GM21367 (cell line): ENCODE measurements at regions not wholly inside any gene's neighbourhood (a gene's known extent, or its start where the extent isn't known, plus 50 kb on each side); places are given as distances from the start of the nearest gene placed in this dataset.

ENCODE experiments used
- ATAC-seq: cut with Tn5 transposase; IDR thresholded peaks from one replicate; pipeline ENCODE4 v1.9.1; 2021; ENCODE audit not compliant: unreplicated experiment

- no peak for ATAC-seq
These were observed 315.4 kb upstream of the RASGRP1 start for GRCh38 chr15:38879909-38880471.

- no peak for ATAC-seq
These were observed 317.6 kb upstream of the RASGRP1 start for GRCh38 chr15:38882221-38882620.

GRCh38 chr15:38883987-38884386 is 319.4 kb upstream of the RASGRP1 start:
- ATAC-seq, result no peak

GRCh38 chr15:38885001-38885400 is 320.4 kb upstream of the RASGRP1 start:
- no peak for ATAC-seq

GRCh38 chr15:38885471-38885952 is 320.9 kb upstream of the RASGRP1 start:
- no peak for ATAC-seq

- ATAC-seq, result no peak
These were observed 321.9 kb upstream of the RASGRP1 start for GRCh38 chr15:38886315-38887163.

GRCh38 chr15:38888701-38889221 is 324.1 kb upstream of the RASGRP1 start:
- ATAC-seq, result no peak

- ATAC-seq, result no peak
These were observed 325.6 kb upstream of the RASGRP1 start for GRCh38 chr15:38890194-38890593.

GRCh38 chr15:38893925-38894242 is 329.3 kb upstream of the RASGRP1 start:
- no peak for ATAC-seq

- ATAC-seq, result no peak
These were observed 329.8 kb upstream of the RASGRP1 start for GRCh38 chr15:38894243-38894948.

- ATAC-seq, result no peak
These were observed 331.0 kb upstream of the RASGRP1 start for GRCh38 chr15:38895326-38896255.

- no peak for ATAC-seq
These were observed 332.0 kb upstream of the RASGRP1 start for GRCh38 chr15:38896647-38897046.

GRCh38 chr15:38897551-38897950 is 332.9 kb upstream of the RASGRP1 start:
- ATAC-seq, result no peak

GRCh38 chr15:38898236-38898635 is 333.6 kb upstream of the RASGRP1 start:
- no peak for ATAC-seq

- ATAC-seq, result no peak
These were observed 334.7 kb upstream of the RASGRP1 start for GRCh38 chr15:38899300-38899699.

- no peak for ATAC-seq
These were observed 339.7 kb upstream of the RASGRP1 start for GRCh38 chr15:38904298-38904697.

- no peak for ATAC-seq
These were observed 341.0 kb upstream of the RASGRP1 start for GRCh38 chr15:38905632-38906031.

GRCh38 chr15:38920966-38921365 is 356.4 kb upstream of the RASGRP1 start:
- ATAC-seq, result no peak

- ATAC-seq, result no peak
These were observed 356.9 kb upstream of the RASGRP1 start for GRCh38 chr15:38921471-38921870.

- no peak for ATAC-seq
These were observed 363.8 kb upstream of the RASGRP1 start for GRCh38 chr15:38928431-38928830.
